K562 (cell line): ENCODE measurements at regions not wholly inside any gene's neighbourhood (a gene's known extent, or its start where the extent isn't known, plus 50 kb on each side); places are given as distances from the start of the nearest gene placed in this dataset.

ENCODE experiments used
- ATAC-seq: fragments of 200-7000 bp; cut with Tn5 transposase; 3 replicates; pipeline ENCODE4 v1.9.1; 2020; ENCODE audit warnings: moderate library complexity
- BruUV-seq: library from RNA; stranded (reverse); fragments of 400-500 nt; replicated peaks from 2 replicates; lab custom pipeline; 2021; lab: Mats Ljungman, UMichigan
- CTCF ChIA-PET: fragments of 300-600 bp; formaldehyde crosslinking; extraction: SDS; loops from one replicate; lab custom pipeline; 2021; ENCODE audit warnings: low intra/inter-chr PET ratio; lab: Yijun Ruan, JAX
- POLR2A ChIA-PET: fragments of 300-600, 350-650 bp; sonication (Branson Sonifier 250); formaldehyde crosslinking; extraction: SDS; loops from one replicate; lab custom pipeline; 2021; ENCODE audit warnings: antibody characterized with exemption, inconsistent platforms; lab: Yijun Ruan, JAX
- DNase-seq, 4 experiments: peaks; one replicate each; pipeline versions ENCODE4 v3.0.0 to v3.0.0-alpha.2; 2011 to 2018; ENCODE audit warnings: low spot score in 3 of 4, mixed read lengths in 3 of 4; ENCODE audit errors: extremely low read depth in 1 of 4
- FAIRE-seq: peaks from 2 replicates; lab custom pipeline; 2011; peaks lifted over from hg19 to GRCh38; lab: Jason Lieb, UNC
- H2AFZ ChIP-seq: 2 replicates; pipeline ENCODE4 v1.6.0; 2011; ENCODE audit warnings: low read depth, low read length, control low read depth, inconsistent platforms
- H3K27ac ChIP-seq: fragments of 200-600 bp; 3 replicates; pipeline ENCODE4 v1.8.0; 2011; ENCODE audit warnings: low read depth, mild to moderate bottlenecking, control low read depth, inconsistent platforms, low read length, moderate library complexity, mixed read lengths; ENCODE audit errors: extremely low read depth
- H3K27me3 ChIP-seq, 2 experiments: fragments of 300-600 bp in 1 of 2; 2 replicates in 1 of 2; 3 replicates in 1 of 2; pipeline versions ENCODE4 v1.6.0 to v1.8.0; 2011; ENCODE audit warnings: inconsistent platforms in 2 of 2, low read length in 2 of 2, mild to moderate bottlenecking in 1 of 2, mixed read lengths in 1 of 2, moderate library complexity in 1 of 2; ENCODE audit not compliant: control insufficient read depth in 2 of 2, insufficient read depth in 2 of 2
- H3K36me3 ChIP-seq: fragments of 300-600 bp; 3 replicates; pipeline ENCODE4 v1.8.0; 2011; ENCODE audit warnings: mild to moderate bottlenecking, low read length, inconsistent platforms; ENCODE audit not compliant: control insufficient read depth, insufficient read depth
- H3K4me1 ChIP-seq, 2 experiments: fragments of 200-600 bp in 1 of 2; replicated peaks in 1 of 2; 2 replicates in 1 of 2; 3 replicates in 1 of 2; pipeline versions ENCODE4 v1.5.1 to v1.8.0; 2011; ENCODE audit warnings: inconsistent platforms in 2 of 2, low read length in 2 of 2, mild to moderate bottlenecking in 1 of 2, mixed read lengths in 1 of 2, moderate library complexity in 1 of 2; ENCODE audit not compliant: control insufficient read depth in 2 of 2, insufficient read depth in 2 of 2
- H3K4me2 ChIP-seq: 2 replicates; pipeline ENCODE4 v1.6.1; 2011; ENCODE audit warnings: low read length, control low read depth, inconsistent platforms, mixed read lengths; ENCODE audit not compliant: insufficient read depth
- H3K4me3 ChIP-seq: fragments of 200-600 bp; sonication (generic), shearing (Covaris generic); 2 replicates; pipeline ENCODE4 v1.5.1; 2016; ENCODE audit warnings: control low read depth, inconsistent platforms
- H3K79me2 ChIP-seq: fragments of 200-600 bp; 3 replicates; pipeline ENCODE4 v1.8.0; 2011; ENCODE audit warnings: low read length, inconsistent platforms; ENCODE audit not compliant: control insufficient read depth, insufficient read depth
- H3K9ac ChIP-seq, 2 experiments: 2 replicates each; pipeline versions ENCODE4 v1.6.0 to v1.6.1; 2011; ENCODE audit warnings: low read depth in 2 of 2, low read length in 2 of 2, control low read depth in 1 of 2, inconsistent platforms in 1 of 2, mild to moderate bottlenecking in 1 of 2, mixed read lengths in 1 of 2; ENCODE audit not compliant: insufficient read depth in 1 of 2
- H3K9me1 ChIP-seq: one replicate; pipeline ENCODE4 v1.6.0; 2011; ENCODE audit warnings: inconsistent platforms, mild to moderate bottlenecking, low read length, moderate library complexity; ENCODE audit not compliant: control insufficient read depth, insufficient read depth
- H3K9me3 ChIP-seq: replicated peaks from 2 replicates; pipeline ENCODE4 v1.5.1; 2011; ENCODE audit warnings: low read depth, low read length, inconsistent platforms; ENCODE audit not compliant: control insufficient read depth, insufficient read depth
- H4K20me1 ChIP-seq: replicated peaks from 2 replicates; pipeline ENCODE4 v1.6.1; 2011; ENCODE audit warnings: low read length, inconsistent platforms, mixed read lengths; ENCODE audit not compliant: control insufficient read depth, insufficient read depth
- CCAR2 ChIP-seq: fragments of 200-400 bp; formaldehyde crosslinking; IDR thresholded peaks from 2 replicates; pipeline ENCODE4 v1.6.1; 2017; ENCODE audit warnings: mild to moderate bottlenecking, low read depth, low read length
- CEBPG ChIP-seq, 3 experiments: fragments of 200-800 bp in 1 of 3; sonication (Bioruptor generic) in 1 of 3; sonication (generic) in 1 of 3; formaldehyde crosslinking in 1 of 3; IDR thresholded peaks in 2 of 3; conservative IDR thresholded peaks in 1 of 3; 2 replicates each; pipeline versions ENCODE4 v1.6.1 to v1.8.0; 2016 to 2022; ENCODE audit warnings: missing compliant biosample characterization in 2 of 3, missing genetic modification characterization in 2 of 3, mild to moderate bottlenecking in 1 of 3, missing genetic modification reagents in 1 of 3
- CREBBP ChIP-seq: IDR thresholded peaks from one replicate; pipeline ENCODE4 v1.6.1; 2012; ENCODE audit warnings: low read depth, mild to moderate bottlenecking, control low read depth, inconsistent platforms, low read length
- EP300 ChIP-seq: IDR thresholded peaks from 2 replicates; pipeline ENCODE4 v1.6.1; 2012; ENCODE audit warnings: low read length, improper control_type of control experiment
- RAD21 ChIP-seq, 2 experiments: fragments of 250-450 bp in 1 of 2; fragments of 450-650 bp in 1 of 2; sonication (Bioruptor Pico) in 1 of 2; formaldehyde crosslinking in 1 of 2; IDR thresholded peaks in 1 of 2; conservative IDR thresholded peaks in 1 of 2; 2 replicates each; pipeline versions ENCODE4 v1.4.0 to v1.8.0; 2020 to 2022; ENCODE audit warnings: mild to moderate bottlenecking in 2 of 2, moderate library complexity in 1 of 2
- TAF1 ChIP-seq: IDR thresholded peaks from 2 replicates; pipeline ENCODE4 v1.6.1; 2011; ENCODE audit warnings: mild to moderate bottlenecking, low read length, moderate library complexity; ENCODE audit not compliant: insufficient read depth, control insufficient read depth, severe bottlenecking; ENCODE audit errors: extremely low read depth
- ZC3H8 ChIP-seq: fragments of 450-650 bp; IDR thresholded peaks from 2 replicates; pipeline ENCODE4 v1.6.1; 2017
- ZNF24 ChIP-seq: fragments of 450-650 bp; IDR thresholded peaks from 2 replicates; pipeline ENCODE4 v1.6.1; 2016
- WGBS: fragments of 100-300 bp; shearing (Covaris generic); methylation state at CpG from one replicate; pipeline ENCODE4 v1.1.6; 2016; ENCODE audit warnings: low coverage, mixed read lengths; ENCODE audit not compliant: insufficient coverage; ENCODE audit errors: missing lambda C conversion rate; 5-methylcytosine and 5-hydroxymethylcytosine counted together
- in situ Hi-C: fragments of 300-500 bp; cut with MboI; formaldehyde crosslinking; loops from 4 replicates; pipeline ENCODE4 v1.15.0; 2018; ENCODE audit warnings: inconsistent platforms, mixed read lengths
- intact Hi-C: fragments of 100-400 bp; cut with micrococcal nuclease; formaldehyde crosslinking; loops from 2 replicates; pipeline ENCODE4 v1.14.2; 2022

DNA sequence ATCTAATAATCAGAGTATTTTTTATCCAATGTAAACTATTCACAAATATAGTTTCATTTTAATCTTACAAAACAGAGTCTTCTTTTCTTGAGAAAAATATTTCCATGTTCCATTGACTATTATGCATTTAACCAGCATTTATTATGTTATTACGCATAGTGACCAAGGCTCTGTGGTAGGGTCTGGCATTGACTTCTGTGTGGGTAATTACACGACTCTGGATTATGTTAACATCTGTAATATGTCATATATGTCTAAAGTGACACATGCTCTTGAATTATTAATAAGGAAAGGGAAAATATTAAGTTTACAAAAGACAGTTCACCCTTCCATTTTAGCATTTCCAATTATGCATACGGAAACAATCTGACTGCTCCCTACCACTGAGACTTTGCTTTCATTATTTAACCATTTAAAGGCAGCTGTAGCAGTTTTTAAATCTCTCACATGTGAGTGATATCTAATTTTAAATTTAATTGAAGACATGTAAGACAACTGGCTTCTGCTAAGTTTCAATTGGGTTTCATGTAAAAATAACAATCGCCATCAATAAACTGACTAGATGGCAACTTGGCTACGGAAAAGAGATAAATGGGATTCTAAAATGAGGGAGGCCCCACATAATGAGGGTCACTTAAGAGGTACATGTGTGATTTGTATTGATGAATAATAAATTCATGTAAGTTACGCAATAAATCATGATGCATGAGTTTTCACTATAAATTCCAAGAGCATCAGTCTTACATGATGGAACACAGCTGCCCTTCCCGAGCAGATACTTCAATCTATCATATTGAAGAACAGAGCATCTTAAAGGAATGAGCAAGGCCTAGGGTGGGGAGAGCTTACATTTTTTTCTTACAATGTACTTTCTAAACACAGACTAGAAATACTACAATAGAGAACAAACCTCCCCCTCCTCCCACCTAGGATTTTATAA, 1056.8 kb downstream of the MAT2B start:
- no peak overlapping the region for H3K4me2 ChIP-seq
- H3K4me3 ChIP-seq: no peak overlapping the region
- intact Hi-C loops: no loop called here
- H3K9ac ChIP-seq: no peak overlapping the region
- no peaks in the 10 kb centered on the region for H3K9me1 ChIP-seq
- no TSS peak for BruUV-seq
- no peaks in the 10 kb centered on the region for H3K79me2 ChIP-seq
- no peak for DNase-seq
- no peaks in the 10 kb centered on the region for H3K36me3 ChIP-seq
- no peak for TF ChIP-seq CEBPG (CRISPR knock-in tag; IDR thresholded peaks at IDR 0.05)
- peak in 1 of 2 experiments; percentile 49; a peak in 1 of 4 replicates for TF ChIP-seq CEBPG (tag; conservative IDR thresholded peaks at IDR 0.05 in 1 of 2, IDR thresholded peaks at IDR 0.05 in 1 of 2)
- no peak for TF ChIP-seq ZNF24
- TF ChIP-seq RAD21 (CRISPR knock-in tag; conservative IDR thresholded peaks at IDR 0.05 in 1 of 2, IDR thresholded peaks at IDR 0.05 in 1 of 2): no peak
- TF ChIP-seq, all 486 proteins: peak for 1
- no peak overlapping the region for H2AFZ ChIP-seq
- 4% methylated on average over 7 of the region's 7 CpGs for WGBS
- CTCF ChIA-PET: no interaction called here
- POLR2A ChIA-PET: no interaction called here
- FAIRE-seq (no peak), ATAC-seq (no peak)
- in situ Hi-C loops: no loop called here
- no peak overlapping the region for H3K27ac ChIP-seq
- no peaks in the 10 kb centered on the region for H3K4me1 ChIP-seq
- no peaks in the 10 kb centered on the region for H4K20me1 ChIP-seq
- H3K9me3 ChIP-seq: no peaks in the 10 kb centered on the region
- H3K27me3 ChIP-seq: no peaks in the 10 kb centered on the region

DNA sequence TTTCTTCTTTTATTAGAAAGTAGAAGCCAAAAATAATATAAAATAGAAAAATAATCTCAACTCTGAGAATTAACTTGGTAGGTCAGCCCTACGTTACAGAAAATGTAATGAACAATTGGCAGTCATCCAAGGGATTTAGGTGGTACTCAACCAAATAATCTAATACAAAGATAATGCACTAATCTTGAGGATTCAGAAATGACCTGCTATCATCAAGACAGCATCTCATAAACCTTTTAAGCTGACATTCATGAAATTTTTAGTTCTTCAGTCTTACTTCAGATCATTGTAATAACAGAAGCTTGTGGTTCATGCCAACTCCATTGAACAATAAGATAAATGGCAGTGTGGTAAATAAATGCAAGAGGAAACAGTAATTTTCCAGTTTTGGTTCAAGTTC, 1058.0 kb downstream of the MAT2B start:
- Histone ChIP-seq H3K36me3 (no peaks in the 10 kb centered on the region), H3K79me2 (no peaks in the 10 kb centered on the region), H4K20me1 (no peaks in the 10 kb centered on the region), H3K9me3 (no peaks in the 10 kb centered on the region), H3K27me3 (no peaks in the 10 kb centered on the region), H3K4me3 (no peak overlapping the region), H3K9ac (no peak overlapping the region), H2AFZ (no peak overlapping the region), H3K4me2 (no peak overlapping the region), H3K9me1 (no peaks in the 10 kb centered on the region), H3K27ac (no peak overlapping the region), H3K4me1 (no peaks in the 10 kb centered on the region)
- ATAC-seq (no peak), FAIRE-seq (no peak), DNase-seq (no peak)
- ChIA-PET CTCF (no interaction called here), POLR2A (no interaction called here)
- TF ChIP-seq CCAR2 (no peak), ZC3H8 (no peak), TAF1 (no peak), EP300 (no peak), CREBBP (no peak)
- 0% methylated on average over 1 of the region's 1 CpG for WGBS
- in situ Hi-C loops: no loop called here
- no TSS peak for BruUV-seq
- intact Hi-C loops: no loop called here
